WTC11 (cell line): ENCODE measurements at regions not wholly inside any gene's neighbourhood (a gene's known extent, or its start where the extent isn't known, plus 50 kb on each side); places are given as distances from the start of the nearest gene placed in this dataset.

ENCODE experiments used
- GABPB1 ChIP-seq: sonication (generic); formaldehyde crosslinking; IDR thresholded peaks from 2 replicates; pipeline ENCODE4 v1.8.1; 2023; ENCODE audit warnings: mild to moderate bottlenecking, missing genetic modification reagents
- NFE2L1 ChIP-seq: sonication (generic); formaldehyde crosslinking; IDR thresholded peaks from 2 replicates; pipeline ENCODE4 v1.8.1; 2023; ENCODE audit warnings: missing genetic modification reagents
- RORB ChIP-seq: fragments of 250-450 bp; sonication (Bioruptor Pico); IDR thresholded peaks from 2 replicates; pipeline ENCODE4 v1.9.0; 2021; ENCODE audit warnings: mild to moderate bottlenecking
- SP1 ChIP-seq: sonication (generic); formaldehyde crosslinking; conservative IDR thresholded peaks from 2 replicates; pipeline ENCODE4 v1.8.1; 2022; ENCODE audit warnings: missing genetic modification reagents
- TEAD4 ChIP-seq: sonication (generic); formaldehyde crosslinking; IDR thresholded peaks from 2 replicates; pipeline ENCODE4 v1.8.0; 2022; ENCODE audit warnings: mild to moderate bottlenecking, missing genetic modification reagents
- ZBTB21 ChIP-seq: sonication (generic); formaldehyde crosslinking; IDR thresholded peaks from 2 replicates; pipeline ENCODE4 v1.8.1; 2023; ENCODE audit warnings: mild to moderate bottlenecking, missing genetic modification reagents, borderline replicate concordance
- TF ChIP-seq, protein P1 (sequence below): sonication (generic); formaldehyde crosslinking; IDR thresholded peaks from 2 replicates; pipeline ENCODE4 v1.8.1; 2023; ENCODE audit warnings: mild to moderate bottlenecking, moderate library complexity, missing genetic modification reagents
- TF ChIP-seq, protein P2 (sequence below): sonication (generic); formaldehyde crosslinking; IDR thresholded peaks from 2 replicates; pipeline ENCODE4 v1.8.1; 2023; ENCODE audit warnings: mild to moderate bottlenecking, missing genetic modification reagents, moderate library complexity
- TF ChIP-seq, protein P3 (sequence below): fragments of 200-600 bp; IDR thresholded peaks from 2 replicates; pipeline ENCODE4 v1.8.0; 2022; ENCODE audit warnings: antibody characterized with exemption
- TF ChIP-seq, protein P4 (sequence below): sonication (generic); formaldehyde crosslinking; IDR thresholded peaks from 2 replicates; pipeline ENCODE4 v1.8.1; 2022; ENCODE audit warnings: mild to moderate bottlenecking, missing genetic modification reagents, moderate library complexity, borderline replicate concordance
- TF ChIP-seq, protein P5 (sequence below): sonication (generic); formaldehyde crosslinking; IDR thresholded peaks from 2 replicates; pipeline ENCODE4 v1.8.0; 2022; ENCODE audit warnings: mild to moderate bottlenecking, missing genetic modification reagents
- TF ChIP-seq, protein P6 (sequence below): sonication (generic); formaldehyde crosslinking; IDR thresholded peaks from 2 replicates; pipeline ENCODE4 v1.8.1; 2022; ENCODE audit warnings: mild to moderate bottlenecking, moderate library complexity, missing genetic modification reagents

DNA sequence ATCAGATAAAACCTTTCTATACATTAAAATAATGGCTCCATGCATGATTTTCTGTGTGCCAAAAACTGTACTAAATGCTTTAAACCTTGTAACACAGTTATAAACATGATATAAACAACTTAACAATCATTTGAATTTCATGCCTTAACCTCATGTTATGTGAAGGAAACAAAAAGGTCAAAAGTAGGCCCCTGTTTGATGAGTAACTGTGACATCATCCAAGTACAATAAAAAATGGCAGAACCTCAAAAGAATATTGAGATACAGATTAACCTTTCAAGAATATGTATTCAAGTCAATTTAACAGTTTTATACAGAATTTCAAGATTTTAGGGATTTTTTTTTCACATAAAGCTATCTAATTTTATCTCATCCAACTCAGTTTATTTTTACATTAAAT, 310.7 kb upstream of the DCN start:
- no peak for TF ChIP-seq ZBTB21 (CRISPR knock-in tag)
- TF ChIP-seq, protein P1, sequence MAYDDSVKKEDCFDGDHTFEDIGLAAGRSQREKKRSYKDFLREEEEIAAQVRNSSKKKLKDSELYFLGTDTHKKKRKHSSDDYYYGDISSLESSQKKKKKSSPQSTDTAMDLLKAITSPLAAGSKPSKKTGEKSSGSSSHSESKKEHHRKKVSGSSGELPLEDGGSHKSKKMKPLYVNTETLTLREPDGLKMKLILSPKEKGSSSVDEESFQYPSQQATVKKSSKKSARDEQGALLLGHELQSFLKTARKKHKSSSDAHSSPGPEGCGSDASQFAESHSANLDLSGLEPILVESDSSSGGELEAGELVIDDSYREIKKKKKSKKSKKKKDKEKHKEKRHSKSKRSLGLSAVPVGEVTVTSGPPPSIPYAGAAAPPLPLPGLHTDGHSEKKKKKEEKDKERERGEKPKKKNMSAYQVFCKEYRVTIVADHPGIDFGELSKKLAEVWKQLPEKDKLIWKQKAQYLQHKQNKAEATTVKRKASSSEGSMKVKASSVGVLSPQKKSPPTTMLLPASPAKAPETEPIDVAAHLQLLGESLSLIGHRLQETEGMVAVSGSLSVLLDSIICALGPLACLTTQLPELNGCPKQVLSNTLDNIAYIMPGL = no peak
- TF ChIP-seq, protein P2, sequence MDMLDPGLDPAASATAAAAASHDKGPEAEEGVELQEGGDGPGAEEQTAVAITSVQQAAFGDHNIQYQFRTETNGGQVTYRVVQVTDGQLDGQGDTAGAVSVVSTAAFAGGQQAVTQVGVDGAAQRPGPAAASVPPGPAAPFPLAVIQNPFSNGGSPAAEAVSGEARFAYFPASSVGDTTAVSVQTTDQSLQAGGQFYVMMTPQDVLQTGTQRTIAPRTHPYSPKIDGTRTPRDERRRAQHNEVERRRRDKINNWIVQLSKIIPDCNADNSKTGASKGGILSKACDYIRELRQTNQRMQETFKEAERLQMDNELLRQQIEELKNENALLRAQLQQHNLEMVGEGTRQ (CRISPR knock-in tag) = no peak
- no peak for TF ChIP-seq RORB (CRISPR knock-in tag)
- TF ChIP-seq, protein P3, sequence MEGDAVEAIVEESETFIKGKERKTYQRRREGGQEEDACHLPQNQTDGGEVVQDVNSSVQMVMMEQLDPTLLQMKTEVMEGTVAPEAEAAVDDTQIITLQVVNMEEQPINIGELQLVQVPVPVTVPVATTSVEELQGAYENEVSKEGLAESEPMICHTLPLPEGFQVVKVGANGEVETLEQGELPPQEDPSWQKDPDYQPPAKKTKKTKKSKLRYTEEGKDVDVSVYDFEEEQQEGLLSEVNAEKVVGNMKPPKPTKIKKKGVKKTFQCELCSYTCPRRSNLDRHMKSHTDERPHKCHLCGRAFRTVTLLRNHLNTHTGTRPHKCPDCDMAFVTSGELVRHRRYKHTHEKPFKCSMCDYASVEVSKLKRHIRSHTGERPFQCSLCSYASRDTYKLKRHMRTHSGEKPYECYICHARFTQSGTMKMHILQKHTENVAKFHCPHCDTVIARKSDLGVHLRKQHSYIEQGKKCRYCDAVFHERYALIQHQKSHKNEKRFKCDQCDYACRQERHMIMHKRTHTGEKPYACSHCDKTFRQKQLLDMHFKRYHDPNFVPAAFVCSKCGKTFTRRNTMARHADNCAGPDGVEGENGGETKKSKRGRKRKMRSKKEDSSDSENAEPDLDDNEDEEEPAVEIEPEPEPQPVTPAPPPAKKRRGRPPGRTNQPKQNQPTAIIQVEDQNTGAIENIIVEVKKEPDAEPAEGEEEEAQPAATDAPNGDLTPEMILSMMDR = no peak
- no peak for TF ChIP-seq SP1
- TF ChIP-seq NFE2L1 = no peak
- TF ChIP-seq, protein P4, sequence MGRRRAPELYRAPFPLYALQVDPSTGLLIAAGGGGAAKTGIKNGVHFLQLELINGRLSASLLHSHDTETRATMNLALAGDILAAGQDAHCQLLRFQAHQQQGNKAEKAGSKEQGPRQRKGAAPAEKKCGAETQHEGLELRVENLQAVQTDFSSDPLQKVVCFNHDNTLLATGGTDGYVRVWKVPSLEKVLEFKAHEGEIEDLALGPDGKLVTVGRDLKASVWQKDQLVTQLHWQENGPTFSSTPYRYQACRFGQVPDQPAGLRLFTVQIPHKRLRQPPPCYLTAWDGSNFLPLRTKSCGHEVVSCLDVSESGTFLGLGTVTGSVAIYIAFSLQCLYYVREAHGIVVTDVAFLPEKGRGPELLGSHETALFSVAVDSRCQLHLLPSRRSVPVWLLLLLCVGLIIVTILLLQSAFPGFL (CRISPR knock-in tag) = no peak
- TF ChIP-seq, protein P5, sequence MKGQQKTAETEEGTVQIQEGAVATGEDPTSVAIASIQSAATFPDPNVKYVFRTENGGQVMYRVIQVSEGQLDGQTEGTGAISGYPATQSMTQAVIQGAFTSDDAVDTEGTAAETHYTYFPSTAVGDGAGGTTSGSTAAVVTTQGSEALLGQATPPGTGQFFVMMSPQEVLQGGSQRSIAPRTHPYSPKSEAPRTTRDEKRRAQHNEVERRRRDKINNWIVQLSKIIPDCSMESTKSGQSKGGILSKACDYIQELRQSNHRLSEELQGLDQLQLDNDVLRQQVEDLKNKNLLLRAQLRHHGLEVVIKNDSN (CRISPR knock-in tag) = no peak
- no peak for TF ChIP-seq TEAD4
- TF ChIP-seq GABPB1 (CRISPR knock-in tag) = no peak
- TF ChIP-seq, protein P6, sequence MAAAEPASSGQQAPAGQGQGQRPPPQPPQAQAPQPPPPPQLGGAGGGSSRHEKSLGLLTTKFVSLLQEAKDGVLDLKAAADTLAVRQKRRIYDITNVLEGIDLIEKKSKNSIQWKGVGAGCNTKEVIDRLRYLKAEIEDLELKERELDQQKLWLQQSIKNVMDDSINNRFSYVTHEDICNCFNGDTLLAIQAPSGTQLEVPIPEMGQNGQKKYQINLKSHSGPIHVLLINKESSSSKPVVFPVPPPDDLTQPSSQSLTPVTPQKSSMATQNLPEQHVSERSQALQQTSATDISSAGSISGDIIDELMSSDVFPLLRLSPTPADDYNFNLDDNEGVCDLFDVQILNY (CRISPR knock-in tag) = no peak
